DMS53 treated with DMSO at 0.1 percent for 48 hours (cell line): ENCODE measurements at regions not wholly inside any gene's neighbourhood (a gene's known extent, or its start where the extent isn't known, plus 50 kb on each side); places are given as distances from the start of the nearest gene placed in this dataset.
A peak's percentile ranks its signal among the peaks of the same experiment; 100 is the strongest.

Experiments
- DNase-seq: peaks from one replicate; lab custom pipeline; 2025; ENCODE audit not compliant: unreplicated experiment; lab: John Stamatoyannopoulos, UW

- no peak for DNase-seq
Measured at GRCh38 chr2:186068139-186068801, 329.7 kb downstream of the FSIP2 start.

- DNase-seq = no peak
Measured at GRCh38 chr2:186069676-186070075, 331.1 kb downstream of the FSIP2 start.

GRCh38 chr2:186085226-186085625, 346.6 kb downstream of the FSIP2 start:
- DNase-seq = no peak

- no peak for DNase-seq
Measured at GRCh38 chr2:186093174-186093573, 354.6 kb downstream of the FSIP2 start.

GRCh38 chr2:186098821-186099220, 360.2 kb downstream of the FSIP2 start:
- DNase-seq = no peak

GRCh38 chr2:186099826-186100225, 361.2 kb downstream of the FSIP2 start:
- DNase-seq = no peak

GRCh38 chr2:186100636-186101035, 362.0 kb downstream of the FSIP2 start:
- no peak for DNase-seq

- DNase-seq = no peak
Measured at GRCh38 chr2:186101616-186102015, 363.0 kb downstream of the FSIP2 start.

GRCh38 chr2:186103276-186103675, 364.7 kb downstream of the FSIP2 start:
- no peak for DNase-seq

- DNase-seq = no peak
Measured at GRCh38 chr2:186105016-186105724, 366.6 kb downstream of the FSIP2 start.

GRCh38 chr2:186108470-186108869, 369.9 kb downstream of the FSIP2 start:
- no peak for DNase-seq

GRCh38 chr2:186113284-186113683, 372.8 kb upstream of the ZC3H15 start:
- no peak for DNase-seq

GRCh38 chr2:186125156-186125555, 360.9 kb upstream of the ZC3H15 start:
- no peak for DNase-seq

- peak; percentile 21 for DNase-seq
Measured at GRCh38 chr2:186125625-186126024, 360.4 kb upstream of the ZC3H15 start.

GRCh38 chr2:186126181-186126580, 359.9 kb upstream of the ZC3H15 start:
- DNase-seq = no peak

- DNase-seq = peak; percentile 90
Measured at GRCh38 chr2:186129767-186130581, 356.1 kb upstream of the ZC3H15 start.

GRCh38 chr2:186130748-186131641, 355.1 kb upstream of the ZC3H15 start:
- DNase-seq = no peak

- no peak for DNase-seq
Measured at GRCh38 chr2:186135686-186136085, 350.4 kb upstream of the ZC3H15 start.

GRCh38 chr2:186136860-186137259, 349.2 kb upstream of the ZC3H15 start:
- DNase-seq = no peak

- no peak for DNase-seq
Measured at GRCh38 chr2:186138845-186139244, 347.2 kb upstream of the ZC3H15 start.

GRCh38 chr2:186159101-186159500, 327.0 kb upstream of the ZC3H15 start:
- no peak for DNase-seq
